GM23338 (cell line): ENCODE measurements at regions not wholly inside any gene's neighbourhood (a gene's known extent, or its start where the extent isn't known, plus 50 kb on each side); places are given as distances from the start of the nearest gene placed in this dataset.

ENCODE experiments used
- CREB1 ChIP-seq: fragments of 250-450 bp; sonication (Bioruptor Pico); IDR thresholded peaks from 2 replicates; pipeline ENCODE4 v1.5.0; 2020; ENCODE audit warnings: low read depth, mild to moderate bottlenecking, moderate library complexity
- CTCF ChIP-seq, 2 experiments: fragments of 200-600 bp in 1 of 2; sonication (generic) in 1 of 2; conservative IDR thresholded peaks; 2 replicates each; pipeline versions ENCODE4 v1.5.1 to v1.6.1; 2016 to 2017; ENCODE audit warnings: antibody characterized with exemption in 2 of 2, low read depth in 2 of 2, mild to moderate bottlenecking in 2 of 2, moderate library complexity in 1 of 2
- EZH2 ChIP-seq: fragments of 200-600 bp; sonication (generic); IDR thresholded peaks from one replicate; pipeline ENCODE4 v1.8.0; 2017; ENCODE audit warnings: antibody characterized with exemption, mild to moderate bottlenecking, low read depth; ENCODE audit not compliant: unreplicated experiment
- EZH2phosphoT487 ChIP-seq: fragments of 200-600 bp; sonication (generic); IDR thresholded peaks from one replicate; pipeline ENCODE4 v1.8.1; 2018; ENCODE audit warnings: antibody characterized with exemption; ENCODE audit not compliant: unreplicated experiment
- NANOG ChIP-seq: IDR thresholded peaks from 2 replicates; pipeline ENCODE4 v1.6.1; 2016; ENCODE audit warnings: antibody characterized with exemption, borderline replicate concordance
- POLR2AphosphoS5 ChIP-seq: IDR thresholded peaks from 2 replicates; pipeline ENCODE4 v1.6.1; 2016; ENCODE audit warnings: antibody characterized with exemption, low read depth

GRCh38 chr2:215652388-215652787 lies 216.5 kb upstream of the FN1 start:
- TF ChIP-seq EZH2phosphoT487 (no peak), POLR2AphosphoS5 (no peak), CTCF (conservative IDR thresholded peaks at IDR 0.05; ENCODE audit: low read depth in 2 of 2) (no peak), EZH2 (no peak), CREB1 (CRISPR knock-in tag) (no peak), NANOG (no peak)
